Transverse colon (tissue), 3 donors: ENCODE measurements at regions not wholly inside any gene's neighbourhood (a gene's known extent, or its start where the extent isn't known, plus 50 kb on each side); places are given as distances from the start of the nearest gene placed in this dataset.

Experiments used
- EP300 ChIP-seq: sonication (generic); formaldehyde crosslinking; IDR thresholded peaks from one replicate; pipeline ENCODE4 v1.6.1; 2017; ENCODE audit warnings: antibody characterized with exemption, low read depth
- POLR2A ChIP-seq: fragments of 450-650 bp; IDR thresholded peaks from one replicate; pipeline ENCODE4 v1.6.1; 2016; ENCODE audit warnings: antibody characterized with exemption, mild to moderate bottlenecking, moderate library complexity
- TF ChIP-seq, protein P1 (sequence below), 5 experiments: fragments of 200-600 bp in 3 of 5; fragments of 450-650 bp in 2 of 5; sonication (generic) in 3 of 5; IDR thresholded peaks; 1 replicate in 2 of 5; 2 replicates in 3 of 5; pipeline ENCODE4 v1.5.1; 2016 to 2017; ENCODE audit warnings: antibody characterized with exemption in 5 of 5, inconsistent platforms in 3 of 5, mild to moderate bottlenecking in 2 of 5, moderate library complexity in 1 of 5

DNA sequence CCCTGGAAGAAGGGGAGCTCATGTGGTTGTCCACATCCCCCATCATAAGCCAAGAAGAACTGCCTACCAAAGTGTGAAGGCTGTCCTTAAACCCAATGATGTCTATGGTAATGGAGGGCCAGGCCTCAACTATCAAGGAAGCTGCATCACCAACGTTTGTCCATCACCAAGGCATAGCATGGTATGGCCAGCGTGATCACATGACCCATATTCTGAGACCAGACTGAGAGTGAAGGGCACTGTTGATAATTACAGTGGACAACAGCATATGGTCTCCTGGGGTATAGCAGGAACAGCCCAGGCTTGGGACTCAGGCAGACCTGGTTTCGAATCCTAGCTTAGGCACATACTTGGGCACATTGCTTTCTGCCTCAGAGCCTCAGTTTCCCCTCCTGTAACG lies 218.2 kb upstream of the RREB1 start:
- TF ChIP-seq, protein P1, sequence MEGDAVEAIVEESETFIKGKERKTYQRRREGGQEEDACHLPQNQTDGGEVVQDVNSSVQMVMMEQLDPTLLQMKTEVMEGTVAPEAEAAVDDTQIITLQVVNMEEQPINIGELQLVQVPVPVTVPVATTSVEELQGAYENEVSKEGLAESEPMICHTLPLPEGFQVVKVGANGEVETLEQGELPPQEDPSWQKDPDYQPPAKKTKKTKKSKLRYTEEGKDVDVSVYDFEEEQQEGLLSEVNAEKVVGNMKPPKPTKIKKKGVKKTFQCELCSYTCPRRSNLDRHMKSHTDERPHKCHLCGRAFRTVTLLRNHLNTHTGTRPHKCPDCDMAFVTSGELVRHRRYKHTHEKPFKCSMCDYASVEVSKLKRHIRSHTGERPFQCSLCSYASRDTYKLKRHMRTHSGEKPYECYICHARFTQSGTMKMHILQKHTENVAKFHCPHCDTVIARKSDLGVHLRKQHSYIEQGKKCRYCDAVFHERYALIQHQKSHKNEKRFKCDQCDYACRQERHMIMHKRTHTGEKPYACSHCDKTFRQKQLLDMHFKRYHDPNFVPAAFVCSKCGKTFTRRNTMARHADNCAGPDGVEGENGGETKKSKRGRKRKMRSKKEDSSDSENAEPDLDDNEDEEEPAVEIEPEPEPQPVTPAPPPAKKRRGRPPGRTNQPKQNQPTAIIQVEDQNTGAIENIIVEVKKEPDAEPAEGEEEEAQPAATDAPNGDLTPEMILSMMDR (IDR thresholded peaks at IDR 0.05): no peak
- TF ChIP-seq POLR2A (no peak), EP300 (no peak)
